IMR-90 (cell line): ENCODE measurements at regions not wholly inside any gene's neighbourhood (a gene's known extent, or its start where the extent isn't known, plus 50 kb on each side); places are given as distances from the start of the nearest gene placed in this dataset.

ENCODE experiments used
- ATAC-seq: fragments of 200-7000 bp; cut with Tn5 transposase; 2 replicates; pipeline ENCODE4 v1.9.1; 2020; ENCODE audit warnings: low read depth, mild to moderate bottlenecking, moderate library complexity
- BruUV-seq: library from RNA; stranded (reverse); fragments of 400-500 nt; replicated peaks from 2 replicates; lab custom pipeline; 2021; lab: Mats Ljungman, UMichigan
- CTCF ChIA-PET: fragments of 300-600 bp; formaldehyde crosslinking; extraction: SDS; loops from one replicate; lab custom pipeline; 2021; ENCODE audit warnings: antibody characterized with exemption; lab: Yijun Ruan, JAX
- POLR2A ChIA-PET: fragments of 300-600 bp; sonication (Branson Sonifier 250); formaldehyde crosslinking; loops from one replicate; lab custom pipeline; 2022; ENCODE audit warnings: antibody characterized with exemption; ENCODE audit not compliant: unreplicated experiment; lab: Charles Lee
- DNase-seq: peaks from one replicate; pipeline ENCODE4 v3.0.0; 2013
- H2AFZ ChIP-seq: replicated peaks from 2 replicates; pipeline ENCODE3; 2013; ENCODE audit warnings: low read length, mild to moderate bottlenecking; ENCODE audit not compliant: poor library complexity
- H2AK5ac ChIP-seq: 2 replicates; pipeline ENCODE4 v1.6.1; 2013; ENCODE audit warnings: low read depth, low read length, inconsistent platforms
- H2AK9ac ChIP-seq: replicated peaks from 2 replicates; pipeline ENCODE3; 2013; ENCODE audit warnings: mild to moderate bottlenecking, low read depth, low read length, moderate library complexity; ENCODE audit not compliant: poor library complexity
- H2BK120ac ChIP-seq: 2 replicates; pipeline ENCODE4 v1.6.1; 2013; ENCODE audit warnings: low read depth, low read length, inconsistent platforms
- H2BK15ac ChIP-seq: 3 replicates; pipeline ENCODE4 v1.6.1; 2013; ENCODE audit warnings: low read depth, low read length, inconsistent platforms
- H2BK20ac ChIP-seq: 2 replicates; pipeline ENCODE4 v1.6.1; 2013; ENCODE audit warnings: low read depth, mild to moderate bottlenecking, inconsistent platforms, low read length, moderate library complexity
- H2BK5ac ChIP-seq: 2 replicates; pipeline ENCODE4 v1.6.1; 2013; ENCODE audit warnings: mild to moderate bottlenecking, low read depth, low read length, inconsistent platforms; ENCODE audit not compliant: poor library complexity, severe bottlenecking
- H3K14ac ChIP-seq: replicated peaks from 2 replicates; pipeline ENCODE4 v1.6.1; 2013; ENCODE audit warnings: low read depth, low read length, inconsistent platforms
- H3K18ac ChIP-seq: 2 replicates; pipeline ENCODE4 v1.6.1; 2013; ENCODE audit warnings: low read depth, low read length, control low read depth
- H3K23ac ChIP-seq: 2 replicates; pipeline ENCODE4 v1.6.1; 2013; ENCODE audit warnings: low read depth, low read length, inconsistent platforms
- H3K27ac ChIP-seq: 2 replicates; pipeline ENCODE4 v1.5.1; 2013; ENCODE audit warnings: mild to moderate bottlenecking, control low read depth, low read length; ENCODE audit not compliant: insufficient read depth
- H3K27me3 ChIP-seq: 2 replicates; pipeline ENCODE4 v1.6.1; 2013; ENCODE audit warnings: low read length; ENCODE audit not compliant: control insufficient read depth, insufficient read depth
- H3K36me3 ChIP-seq: 2 replicates; pipeline ENCODE4 v1.6.1; 2013; ENCODE audit warnings: low read length, mixed read lengths; ENCODE audit not compliant: control insufficient read depth, insufficient read depth
- H3K4ac ChIP-seq: 2 replicates; pipeline ENCODE4 v1.6.1; 2013; ENCODE audit warnings: low read depth, low read length, inconsistent platforms
- H3K4me1 ChIP-seq: 2 replicates; pipeline ENCODE4 v1.6.1; 2013; ENCODE audit warnings: low read length, mixed read lengths; ENCODE audit not compliant: control insufficient read depth, insufficient read depth
- H3K4me2 ChIP-seq: 2 replicates; pipeline ENCODE4 v1.6.1; 2013; ENCODE audit warnings: low read depth, mild to moderate bottlenecking, control low read depth, low read length, moderate library complexity
- H3K4me3 ChIP-seq: 2 replicates; pipeline ENCODE4 v1.5.1; 2013; ENCODE audit warnings: low read depth, mild to moderate bottlenecking, control low read depth, low read length, moderate library complexity; ENCODE audit not compliant: insufficient read depth
- H3K56ac ChIP-seq: 2 replicates; pipeline ENCODE4 v1.6.1; 2013; ENCODE audit warnings: low read length, inconsistent platforms; ENCODE audit not compliant: insufficient read depth; ENCODE audit errors: extremely low read depth
- H3K79me1 ChIP-seq, 2 experiments: 2 replicates each; pipeline ENCODE4 v1.6.1; 2013; ENCODE audit warnings: low read length in 2 of 2, inconsistent platforms in 1 of 2, low read depth in 1 of 2
- H3K9ac ChIP-seq: 2 replicates; pipeline ENCODE4 v1.6.1; 2013; ENCODE audit warnings: low read depth, low read length, control low read depth
- H3K9me1 ChIP-seq: 2 replicates; pipeline ENCODE4 v1.6.1; 2013; ENCODE audit warnings: low read length, inconsistent platforms; ENCODE audit not compliant: insufficient read depth
- H3K9me3 ChIP-seq: 2 replicates; pipeline ENCODE4 v1.6.1; 2013; ENCODE audit warnings: low read length; ENCODE audit not compliant: control insufficient read depth, insufficient read depth
- H4K20me1 ChIP-seq: 2 replicates; pipeline ENCODE4 v1.6.1; 2013; ENCODE audit warnings: low read length, inconsistent platforms; ENCODE audit not compliant: insufficient read depth
- H4K5ac ChIP-seq: 2 replicates; pipeline ENCODE4 v1.6.1; 2013; ENCODE audit warnings: mild to moderate bottlenecking, low read depth, low read length, control low read depth
- H4K8ac ChIP-seq, 2 experiments: 2 replicates each; pipeline ENCODE4 v1.6.1; 2013; ENCODE audit warnings: low read depth in 2 of 2, low read length in 2 of 2, control low read depth in 1 of 2, inconsistent platforms in 1 of 2
- H4K91ac ChIP-seq: 2 replicates; pipeline ENCODE4 v1.6.1; 2013; ENCODE audit warnings: low read depth, low read length, inconsistent platforms; ENCODE audit not compliant: insufficient read depth
- CEBPB ChIP-seq: IDR thresholded peaks from 2 replicates; pipeline ENCODE4 v1.6.1; 2012; ENCODE audit warnings: low read depth, low read length, improper control_type of control experiment
- SMC3 ChIP-seq: fragments of 150-350 bp; IDR thresholded peaks from 2 replicates; pipeline ENCODE4 v1.6.1; 2016; ENCODE audit warnings: low read depth, mild to moderate bottlenecking, antibody characterized with exemption, low read length, moderate library complexity
- dilution Hi-C: fragments of 300-500 bp; cut with HindIII; formaldehyde crosslinking; loops from one replicate; pipeline ENCODE4 v1.14.3; 2018; ENCODE audit warnings: low sequenced_read_pairs; ENCODE audit not compliant: unreplicated experiment
- in situ Hi-C: fragments of 300-500 bp; cut with MboI; formaldehyde crosslinking; loops from 3 replicates; pipeline ENCODE4 v1.14.3; 2019; ENCODE audit warnings: low sequenced_read_pairs, inconsistent platforms, mixed read lengths
- intact Hi-C: fragments of 100-400 bp; cut with micrococcal nuclease; formaldehyde crosslinking; loops from 2 replicates; pipeline ENCODE4 v1.10.0; 2022

- in situ Hi-C loops: no loop called here
- H3K18ac ChIP-seq: no peak overlapping the region
- no peak overlapping the region for H2BK20ac ChIP-seq
- H3K4me1 ChIP-seq: no peaks in the 10 kb centered on the region
- no peak overlapping the region for H3K23ac ChIP-seq
- no peak overlapping the region for H3K9ac ChIP-seq
- no peaks in the 10 kb centered on the region for H3K9me1 ChIP-seq
- no peak overlapping the region for H4K5ac ChIP-seq
- intact Hi-C loops: no loop called here
- no peak overlapping the region for H2BK15ac ChIP-seq
- ChIA-PET CTCF (no interaction called here), POLR2A (no interaction called here)
- dilution Hi-C loops: no loop called here
- H2BK5ac ChIP-seq: no peak overlapping the region
- TF ChIP-seq CEBPB: no peak
- no peak for TF ChIP-seq SMC3
- no peak overlapping the region for H2AK5ac ChIP-seq
- H3K27ac ChIP-seq: no peak overlapping the region
- no peak overlapping the region for H3K4me3 ChIP-seq
- no peak overlapping the region for H2AK9ac ChIP-seq
- H4K91ac ChIP-seq: no peak overlapping the region
- no peaks in the 10 kb centered on the region for H4K20me1 ChIP-seq
- no peak overlapping the region for H4K8ac ChIP-seq
- H3K4me2 ChIP-seq: no peak overlapping the region
- no peaks in the 10 kb centered on the region for H3K79me1 ChIP-seq
- BruUV-seq: no TSS peak
- H2BK120ac ChIP-seq: no peak overlapping the region
- no peaks in the 10 kb centered on the region for H3K9me3 ChIP-seq
- ATAC-seq (no peak), DNase-seq (no peak)
- H3K4ac ChIP-seq: no peak overlapping the region
- no peak overlapping the region for H2AFZ ChIP-seq
- H3K36me3 ChIP-seq: no peaks in the 10 kb centered on the region
- H3K27me3 ChIP-seq: no peaks in the 10 kb centered on the region
- no peak overlapping the region for H3K56ac ChIP-seq
- no peak overlapping the region for H3K14ac ChIP-seq
These were observed 468.7 kb downstream of the PDCD6IP start for GRCh38 chr3:34267088-34267487.
